Endothelial cell of umbilical vein (primary cell): ENCODE measurements at regions not wholly inside any gene's neighbourhood (a gene's known extent, or its start where the extent isn't known, plus 50 kb on each side); places are given as distances from the start of the nearest gene placed in this dataset.

Experiments
- BruUV-seq: library from RNA; stranded (reverse); fragments of 400-500 nt; replicated peaks from 2 replicates; lab custom pipeline; 2021; lab: Mats Ljungman, UMichigan
- CTCF ChIA-PET: fragments of 300-600, 350-600 bp; sonication (Branson Sonifier 250); formaldehyde crosslinking; loops from one replicate; lab custom pipeline; 2021; ENCODE audit warnings: antibody characterized with exemption, inconsistent platforms; lab: Charles Lee
- POLR2A ChIA-PET: fragments of 300-600, 350-600 bp; sonication (Branson Sonifier 250); formaldehyde crosslinking; loops from one replicate; lab custom pipeline; 2021; ENCODE audit warnings: antibody characterized with exemption, inconsistent platforms; lab: Charles Lee
- DNase-seq: peaks from one replicate; pipeline ENCODE4 v3.0.0-alpha.2; 2011; ENCODE audit warnings: low read depth, low spot score
- FAIRE-seq: peaks from 2 replicates; lab custom pipeline; 2011; peaks lifted over from hg19 to GRCh38; lab: Jason Lieb, UNC
- H2AFZ ChIP-seq: 2 replicates; pipeline ENCODE4 v1.6.0; 2012; ENCODE audit warnings: low read depth, low read length, control low read depth, inconsistent platforms
- H3K27ac ChIP-seq: 2 replicates; pipeline ENCODE4 v1.5.1; 2011; ENCODE audit warnings: low read depth, mild to moderate bottlenecking, control low read depth, low read length, moderate library complexity; ENCODE audit not compliant: insufficient read depth
- H3K27me3 ChIP-seq, 2 experiments: 2 replicates each; pipeline versions ENCODE4 v1.6.0 to v1.6.1; 2011; ENCODE audit warnings: low read length in 2 of 2, mixed read lengths in 1 of 2; ENCODE audit not compliant: control insufficient read depth in 2 of 2, insufficient read depth in 2 of 2
- H3K36me3 ChIP-seq, 2 experiments: 2 replicates in 1 of 2; 3 replicates in 1 of 2; pipeline ENCODE4 v1.5.1; 2011; ENCODE audit warnings: low read length in 2 of 2, mild to moderate bottlenecking in 1 of 2, moderate library complexity in 1 of 2; ENCODE audit not compliant: control insufficient read depth in 2 of 2, insufficient read depth in 2 of 2; ENCODE audit errors: extremely low read depth in 1 of 2
- H3K4me1 ChIP-seq: 3 replicates; pipeline ENCODE4 v1.5.1; 2011; ENCODE audit warnings: mild to moderate bottlenecking, low read length; ENCODE audit not compliant: control insufficient read depth, insufficient read depth; ENCODE audit errors: extremely low read depth
- H3K4me2 ChIP-seq: 2 replicates; pipeline ENCODE4 v1.6.1; 2011; ENCODE audit warnings: low read length, control low read depth, mixed read lengths; ENCODE audit not compliant: insufficient read depth
- H3K4me3 ChIP-seq, 3 experiments: fragments of 200-600 bp in 1 of 3; sonication (generic), shearing (Covaris generic) in 1 of 3; replicated peaks in 1 of 3; 2 replicates each; pipeline ENCODE4 v1.5.1; 2011 to 2016; ENCODE audit warnings: control low read depth in 3 of 3, low read length in 3 of 3, mild to moderate bottlenecking in 2 of 3, inconsistent platforms in 1 of 3, low read depth in 1 of 3, moderate library complexity in 1 of 3; ENCODE audit not compliant: insufficient read depth in 1 of 3
- H3K79me2 ChIP-seq: 2 replicates; pipeline ENCODE4 v1.6.0; 2012; ENCODE audit warnings: low read length, inconsistent platforms; ENCODE audit not compliant: control insufficient read depth, insufficient read depth
- H3K9ac ChIP-seq: replicated peaks from 2 replicates; pipeline ENCODE3; 2011; ENCODE audit warnings: low read length, control low read depth; ENCODE audit not compliant: insufficient read depth; ENCODE audit errors: extremely low read depth
- H3K9me1 ChIP-seq: replicated peaks from 3 replicates; pipeline ENCODE4 v1.6.0; 2011; ENCODE audit warnings: mild to moderate bottlenecking, low read length; ENCODE audit not compliant: control insufficient read depth, insufficient read depth; ENCODE audit errors: extremely low read depth
- H3K9me3 ChIP-seq: replicated peaks from 2 replicates; pipeline ENCODE4 v1.5.1; 2012; ENCODE audit warnings: low read length, inconsistent platforms; ENCODE audit not compliant: control insufficient read depth, insufficient read depth
- H4K20me1 ChIP-seq: replicated peaks from 2 replicates; pipeline ENCODE3; 2011; ENCODE audit warnings: mild to moderate bottlenecking, low read length; ENCODE audit not compliant: control insufficient read depth, insufficient read depth; ENCODE audit errors: extremely low read depth
- CTCF ChIP-seq, 2 donors: IDR thresholded peaks; 1 replicate in 1 of 2; 2 replicates in 1 of 2; pipeline ENCODE4 v1.5.1; 2011; ENCODE audit warnings: low read length in 2 of 2, mild to moderate bottlenecking in 2 of 2, moderate library complexity in 2 of 2, control low read depth in 1 of 2, inconsistent platforms in 1 of 2, low read depth in 1 of 2; ENCODE audit not compliant: insufficient read depth in 1 of 2; ENCODE audit errors: extremely low read depth in 1 of 2
- EZH2 ChIP-seq: IDR thresholded peaks from 2 replicates; pipeline ENCODE4 v1.6.1; 2012; ENCODE audit warnings: borderline replicate concordance, low read depth, mild to moderate bottlenecking, moderate library complexity, low read length, inconsistent platforms; ENCODE audit not compliant: severe bottlenecking
- FOS ChIP-seq: IDR thresholded peaks from 2 replicates; pipeline ENCODE4 v1.6.1; 2011; ENCODE audit warnings: mild to moderate bottlenecking, low read length, moderate library complexity, borderline replicate concordance; ENCODE audit not compliant: insufficient read depth
- GATA2 ChIP-seq: IDR thresholded peaks from 2 replicates; pipeline ENCODE4 v1.7.0; 2011; ENCODE audit warnings: low read depth, mild to moderate bottlenecking, moderate library complexity, mixed read lengths, low read length; ENCODE audit not compliant: insufficient read length, insufficient read depth
- JUN ChIP-seq: IDR thresholded peaks from 2 replicates; pipeline ENCODE4 v1.6.1; 2011; ENCODE audit warnings: borderline replicate concordance, low read depth; ENCODE audit not compliant: insufficient read length, insufficient read depth
- MAX ChIP-seq: IDR thresholded peaks from 2 replicates; pipeline ENCODE4 v1.6.1; 2011; ENCODE audit not compliant: insufficient read depth, insufficient read length
- MYC ChIP-seq: IDR thresholded peaks from one replicate; pipeline ENCODE4 v1.6.1; 2011; ENCODE audit warnings: mild to moderate bottlenecking, low read depth, low read length
- POLR2A ChIP-seq: IDR thresholded peaks from 2 replicates; pipeline ENCODE4 v1.6.1; 2012; ENCODE audit warnings: low read depth, mild to moderate bottlenecking, control low read depth, low read length
- POLR2AphosphoS5 ChIP-seq: IDR thresholded peaks from 2 replicates; pipeline ENCODE4 v1.6.1; 2012; ENCODE audit warnings: low read depth, mild to moderate bottlenecking, control low read depth, low read length, moderate library complexity; ENCODE audit not compliant: insufficient read depth
- dilution Hi-C: fragments of 300-500 bp; cut with MboI; formaldehyde crosslinking; loops from one replicate; pipeline ENCODE4 v1.15.0; 2019; ENCODE audit warnings: low sequenced_read_pairs; ENCODE audit not compliant: extremely low pct_ligation_motif_present
- intact Hi-C: fragments of 100-400 bp; cut with micrococcal nuclease; formaldehyde crosslinking; loops from one replicate; pipeline ENCODE4 v1.10.0; 2022

DNA sequence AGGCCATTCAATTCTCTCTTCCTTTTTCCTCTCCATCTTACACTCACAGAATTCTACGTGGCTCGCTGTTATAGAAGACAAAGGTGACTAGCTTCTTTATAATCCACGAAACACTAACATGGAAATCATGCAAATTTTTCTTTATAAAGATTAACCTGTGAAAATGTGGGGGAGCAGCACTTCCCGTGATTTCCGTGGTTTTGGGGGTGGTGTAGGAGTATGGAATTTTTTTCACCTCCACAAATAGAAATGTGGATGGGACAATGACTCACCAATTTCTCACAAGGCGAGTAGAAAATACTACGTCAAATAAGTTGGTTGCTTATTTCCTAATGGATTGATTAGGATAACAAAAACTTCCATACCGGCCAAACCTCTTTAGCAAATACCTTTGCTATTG is 719.2 kb upstream of the TENM3 start:
- BruUV-seq = no TSS peak

More for the DNA sequence above, 719.2 kb upstream of the TENM3 start:
- Histone ChIP-seq H3K4me2 (no peak overlapping the region), H3K9me1 (no peaks in the 10 kb centered on the region), H3K9me3 (no peaks in the 10 kb centered on the region), H2AFZ (no peak overlapping the region), H3K4me1 (no peaks in the 10 kb centered on the region), H3K79me2 (no peaks in the 10 kb centered on the region), H3K36me3 (no peaks in the 10 kb centered on the region), H3K27ac (no peak overlapping the region), H3K9ac (no peak overlapping the region), H3K4me3 (no peak overlapping the region), H4K20me1 (no peaks in the 10 kb centered on the region), H3K27me3 (no peaks in the 10 kb centered on the region)
- CTCF ChIA-PET = no interaction called here
- POLR2A ChIA-PET = no interaction called here
- FAIRE-seq (no peak), DNase-seq (no peak)
- no peak for TF ChIP-seq POLR2AphosphoS5
- no peak for TF ChIP-seq MYC
- no peak for TF ChIP-seq FOS
- no peak for TF ChIP-seq POLR2A
- TF ChIP-seq CTCF (IDR thresholded peaks at IDR 0.05; ENCODE audit: extremely low read depth in 1 of 2, insufficient read depth in 1 of 2, low read depth in 1 of 2, low read length in 2 of 2) = no peak
- TF ChIP-seq MAX = no peak
- no peak for TF ChIP-seq EZH2
- TF ChIP-seq JUN = no peak
- TF ChIP-seq GATA2 = no peak
- dilution Hi-C loops = no loop called here
- intact Hi-C loops = no loop called here
